NCI-H1417 (cell line): ENCODE measurements at regions not wholly inside any gene's neighbourhood (a gene's known extent, or its start where the extent isn't known, plus 50 kb on each side); places are given as distances from the start of the nearest gene placed in this dataset.
"Not testable (repeated sequence)": the region's sequence is repeated elsewhere in the genome, so short reads cannot be mapped to it uniquely, and the experiment has no call there.

ENCODE experiments used
- DNase-seq, 3 experiments: peaks; one replicate each; lab custom pipeline; 2025; lab: John Stamatoyannopoulos, UW

DNA sequence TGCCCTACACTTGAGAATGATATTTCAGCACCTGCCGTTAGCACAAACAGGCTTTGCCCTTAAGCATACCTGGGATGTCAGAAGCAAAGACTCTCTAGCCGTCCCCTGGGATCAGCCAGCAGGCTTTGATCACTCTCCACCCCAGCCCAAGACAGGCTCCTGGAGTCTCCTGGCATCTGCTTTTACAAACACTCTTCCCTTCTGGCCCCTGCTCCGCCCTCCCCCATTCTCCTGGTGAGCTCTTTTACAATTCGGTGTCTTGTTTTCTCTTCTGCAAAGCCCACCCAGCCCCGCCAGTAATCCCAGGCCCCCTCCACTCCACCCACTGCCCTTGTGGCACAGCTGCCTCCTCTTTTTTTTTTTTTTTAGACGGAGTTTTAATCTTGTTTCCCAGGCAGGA is 50.4 kb downstream of the KATNIP start:
- DNase-seq = peak in 1 of 3 experiments; percentile 64

- no peak for DNase-seq
Measured at GRCh38 chr16:27602103-27602502, 52.2 kb downstream of the KATNIP start.

- DNase-seq = peak; percentile 12 to 52 (median 24)
Measured at GRCh38 chr16:27605500-27606106, 55.7 kb downstream of the KATNIP start.

GRCh38 chr16:27611340-27611739 is 61.4 kb downstream of the KATNIP start:
- DNase-seq = no peak

- DNase-seq = no peak
Measured at GRCh38 chr16:27613238-27613791, 63.4 kb downstream of the KATNIP start.

- no peak for DNase-seq
Measured at GRCh38 chr16:27617665-27618064, 67.7 kb downstream of the KATNIP start.

GRCh38 chr16:27618165-27618564 is 68.2 kb downstream of the KATNIP start:
- DNase-seq = peak in 2 of 3 experiments; percentile 5 to 59

GRCh38 chr16:27618606-27619327 is 68.8 kb downstream of the KATNIP start:
- no peak for DNase-seq

GRCh38 chr16:27620541-27620940 is 70.6 kb downstream of the KATNIP start:
- DNase-seq = no peak

GRCh38 chr16:27624154-27625049 is 74.5 kb downstream of the KATNIP start:
- no peak for DNase-seq

- peak in 1 of 3 experiments; percentile 32 for DNase-seq
Measured at GRCh38 chr16:27625050-27625697, 75.2 kb downstream of the KATNIP start.

- DNase-seq = no peak
Measured at GRCh38 chr16:27627136-27627535, 77.2 kb downstream of the KATNIP start.

DNA sequence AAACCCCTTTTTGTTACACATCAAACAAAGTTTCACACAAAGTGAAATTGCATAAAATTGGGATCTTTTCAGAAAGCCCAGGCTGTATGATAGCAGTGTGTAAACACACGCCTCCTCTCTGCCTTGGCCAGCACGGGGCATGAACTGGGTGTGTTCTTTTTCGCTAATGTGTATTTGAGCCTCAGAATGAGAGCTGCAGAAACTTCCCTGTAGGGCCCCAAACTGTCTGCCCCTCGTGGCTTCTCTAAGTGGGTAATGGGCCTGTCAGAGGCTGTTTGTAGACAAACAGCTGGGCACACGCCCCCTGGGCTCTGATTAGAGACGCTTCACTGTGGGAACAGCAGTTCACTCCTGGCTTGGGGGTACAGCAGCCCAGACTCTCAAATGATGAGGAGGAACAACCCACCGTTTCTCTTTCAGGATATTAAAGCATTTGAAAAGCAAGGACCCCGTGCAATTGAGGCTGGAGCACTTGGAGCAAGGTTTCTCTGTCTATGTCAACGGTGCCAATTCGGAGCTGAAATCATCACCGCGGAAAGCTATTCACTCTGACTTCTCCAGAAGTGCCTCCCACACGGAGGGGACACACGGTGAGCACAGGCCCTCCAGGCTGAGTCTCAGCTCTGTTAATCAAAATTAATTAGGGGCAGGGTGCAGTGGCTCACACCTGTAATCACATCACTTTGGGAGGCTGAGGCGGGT is 78.4 kb downstream of the KATNIP start:
- DNase-seq = peak in 2 of 3 experiments; percentile 42 to 71

GRCh38 chr16:27628943-27629462 is 79.1 kb downstream of the KATNIP start:
- DNase-seq = not testable (repeated sequence)

GRCh38 chr16:27632216-27632615 is 82.3 kb downstream of the KATNIP start:
- no peak for DNase-seq

GRCh38 chr16:27633221-27633620 is 83.3 kb downstream of the KATNIP start:
- no peak for DNase-seq

GRCh38 chr16:27633721-27634120 is 83.8 kb downstream of the KATNIP start:
- DNase-seq = no peak

DNA sequence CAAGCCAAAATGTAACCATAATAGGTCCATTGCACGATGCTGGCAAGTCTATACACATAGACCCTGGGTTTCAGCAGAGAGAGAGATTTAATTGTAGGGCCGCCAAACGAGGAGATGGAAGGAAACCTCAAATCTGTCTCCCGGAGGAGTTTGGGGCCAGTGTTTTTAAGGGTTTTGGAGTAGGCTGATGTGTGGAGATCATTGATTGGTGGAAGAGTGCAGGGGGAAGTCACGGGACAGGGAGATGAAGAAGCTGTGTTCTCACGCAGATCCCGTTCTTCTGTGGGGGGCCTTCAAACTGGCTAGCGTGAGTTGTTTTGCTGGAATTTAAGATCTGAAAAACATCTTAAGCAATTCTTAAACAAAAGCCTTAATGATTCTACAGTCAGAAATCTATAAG is 84.8 kb downstream of the KATNIP start:
- no peak for DNase-seq

DNA sequence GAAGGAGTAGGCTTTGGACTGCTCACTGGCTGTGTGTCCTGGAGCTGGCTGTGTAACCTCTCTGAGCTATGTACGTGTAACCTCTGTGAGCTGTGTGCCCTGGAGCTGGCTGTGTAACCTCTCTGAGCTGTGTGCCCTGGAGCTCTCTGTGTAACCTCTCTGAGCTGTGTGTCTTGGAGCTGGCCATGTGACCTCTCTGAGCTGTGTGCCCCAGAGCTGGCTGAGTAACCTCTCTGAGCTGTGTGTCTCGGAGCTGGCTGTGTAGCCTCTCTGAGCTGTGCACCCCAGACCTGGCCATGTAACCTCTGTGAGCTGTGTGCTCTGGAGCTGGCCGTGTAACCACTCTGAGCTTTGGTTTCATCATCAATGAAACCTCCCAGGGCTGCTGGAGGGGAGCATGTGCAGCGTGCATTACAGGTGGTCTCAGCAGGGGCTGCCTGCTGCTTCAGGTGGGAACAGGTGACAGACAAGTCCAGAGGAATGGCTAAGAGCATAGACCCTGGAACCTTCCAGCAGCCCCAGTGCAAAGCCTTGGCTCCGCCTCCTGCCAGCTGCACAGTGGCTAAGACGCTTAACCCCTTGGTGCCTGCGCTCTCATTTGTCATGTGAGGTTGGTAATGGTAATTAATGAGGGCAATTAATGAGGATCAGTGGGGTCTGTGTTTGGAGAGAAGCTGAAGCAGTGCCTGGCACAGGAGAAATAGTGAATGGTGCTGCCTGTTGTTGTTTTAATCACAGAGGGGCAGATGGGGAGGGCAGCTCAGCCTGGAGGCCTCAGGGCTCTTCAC is 86.7 kb downstream of the KATNIP start:
- DNase-seq = peak in 1 of 3 experiments; percentile 3
